ENCODE measurements at regions not wholly inside any gene's neighbourhood (a gene's known extent, or its start where the extent isn't known, plus 50 kb on each side); places are given as distances from the start of the nearest gene placed in this dataset.
"Not testable (repeated sequence)": the region's sequence is repeated elsewhere in the genome, so short reads cannot be mapped to it uniquely, and the experiment has no call there.

DNA sequence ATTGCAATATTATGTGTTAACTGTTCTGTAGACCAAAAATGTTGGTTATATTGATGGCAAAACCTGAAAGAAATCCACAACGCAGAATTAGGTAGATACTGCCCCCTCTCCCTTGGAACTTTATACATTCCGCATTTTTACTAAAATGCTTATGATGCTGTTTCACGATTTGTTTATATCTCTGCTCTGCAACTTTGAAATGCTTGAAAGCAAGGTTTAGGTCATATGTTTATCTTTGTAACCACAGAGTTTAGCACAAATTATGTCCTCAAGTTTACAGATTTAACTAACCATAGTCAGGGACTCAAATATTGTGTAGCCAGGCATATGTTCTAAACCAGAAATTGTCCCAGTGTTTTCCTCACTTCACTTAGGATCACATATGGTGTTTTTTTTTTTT is 66.1 kb upstream of the H2AZ1 start:
- Mint-ChIP-seq H3K27ac (no peak overlapping the region), H3K9me3 (no peaks in the 10 kb centered on the region), H3K36me3 (no peaks in the 10 kb centered on the region)
- no peak for DNase-seq (ENCODE audit: low spot score in 2 of 2)
- no peak for ATAC-seq

DNA sequence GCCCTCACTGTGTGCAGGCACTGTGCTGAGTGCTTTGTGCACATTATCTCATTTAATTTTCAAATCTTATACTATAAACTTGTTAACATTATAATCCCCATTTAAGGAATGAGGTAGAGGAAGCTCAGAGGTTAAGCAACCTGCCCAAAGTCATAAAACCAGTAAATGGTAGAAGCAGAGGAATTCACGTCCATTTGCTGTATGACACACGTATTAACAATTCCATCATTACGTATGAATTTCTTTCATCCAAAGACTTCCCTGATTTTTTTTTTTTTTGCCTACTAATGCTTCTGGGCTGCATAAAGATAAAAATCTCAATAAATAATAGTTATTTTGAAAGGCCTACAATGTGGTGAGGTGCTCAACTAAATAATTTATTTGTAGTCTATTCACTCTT is 64.5 kb upstream of the H2AZ1 start:
- H3K9me3 Mint-ChIP-seq: no peaks in the 10 kb centered on the region
- DNase-seq (ENCODE audit: low spot score in 2 of 2): no peak
- no peaks in the 10 kb centered on the region for H3K36me3 Mint-ChIP-seq
- no peak overlapping the region for H3K27ac Mint-ChIP-seq
- ATAC-seq: no peak

DNA sequence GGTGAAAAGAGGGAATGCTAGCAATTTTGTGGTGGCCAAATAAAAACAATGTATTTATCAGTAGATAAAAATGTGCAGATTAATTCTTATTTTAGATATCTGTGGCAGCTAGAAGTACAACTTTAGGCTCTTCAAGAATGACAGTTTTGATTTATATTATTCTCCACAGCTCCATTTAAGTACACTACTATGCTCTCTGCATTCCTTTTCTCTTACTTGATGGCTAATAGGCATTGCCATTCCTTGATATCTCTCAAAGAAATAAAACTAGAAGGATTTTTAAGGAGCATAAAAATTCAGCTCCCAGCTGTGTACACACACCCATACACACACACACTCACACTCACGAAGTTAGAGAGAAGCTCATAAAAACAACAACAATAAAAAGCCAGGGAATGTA is 59.4 kb upstream of the H2AZ1 start:
- H3K9me3 Mint-ChIP-seq: no peaks in the 10 kb centered on the region
- H3K27ac Mint-ChIP-seq: no peak overlapping the region
- no peaks in the 10 kb centered on the region for H3K36me3 Mint-ChIP-seq
- DNase-seq (ENCODE audit: low spot score in 2 of 2) (no peak), ATAC-seq (no peak)

DNA sequence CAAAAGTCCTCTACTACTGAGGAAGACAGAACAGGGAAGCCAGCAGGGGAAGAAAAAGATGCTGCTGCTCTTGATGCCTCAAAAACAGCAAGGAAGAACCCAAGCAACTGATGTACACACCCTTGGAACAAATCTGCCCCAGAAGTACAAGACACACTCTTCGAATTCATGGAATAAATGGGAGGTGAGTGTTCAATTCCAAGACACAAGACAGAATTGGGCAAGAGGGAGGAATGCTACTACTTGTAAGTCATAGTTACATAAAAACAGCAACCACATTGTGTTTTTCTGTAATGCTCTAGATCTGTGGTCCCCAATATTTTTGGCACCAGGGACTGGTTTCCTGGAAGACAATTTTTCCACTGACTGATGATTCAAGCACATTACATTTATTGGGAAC is 58.0 kb upstream of the H2AZ1 start:
- Mint-ChIP-seq H3K9me3 (no peaks in the 10 kb centered on the region), H3K27ac (no peak overlapping the region), H3K36me3 (no peaks in the 10 kb centered on the region)
- no peak for DNase-seq (ENCODE audit: low spot score in 2 of 2)
- no peak for ATAC-seq

DNA sequence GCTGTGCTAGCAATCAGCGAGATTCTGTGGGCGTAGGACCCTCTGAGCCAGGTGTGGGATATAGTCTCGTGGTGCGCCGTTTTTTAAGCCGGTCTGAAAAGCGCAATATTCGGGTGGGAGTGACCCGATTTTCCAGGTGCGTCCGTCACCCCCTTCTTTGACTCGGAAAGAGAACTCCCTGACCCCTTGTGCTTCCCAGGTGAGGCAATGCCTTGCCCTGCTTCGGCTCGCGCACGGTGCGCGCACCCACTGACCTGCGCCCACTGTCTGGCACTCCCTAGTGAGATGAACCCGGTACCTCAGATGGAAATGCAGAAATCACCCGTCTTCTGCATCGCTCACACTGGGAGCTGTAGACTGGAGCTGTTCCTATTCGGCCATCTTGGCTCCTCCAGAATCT is 56.1 kb upstream of the H2AZ1 start:
- ATAC-seq; H3K36me3 Mint-ChIP-seq; H3K27ac Mint-ChIP-seq; H3K9me3 Mint-ChIP-seq; DNase-seq (ENCODE audit: low spot score in 2 of 2): not testable (repeated sequence)

Measured in activated naive CD4-positive, alpha-beta T cell treated with anti-CD3 and anti-CD28 coated beads, Interleukin-2, amount 50 U/mL, for 72 hours (primary cell).